CD4-positive, alpha-beta T cell (primary cell): ENCODE measurements at regions not wholly inside any gene's neighbourhood (a gene's known extent, or its start where the extent isn't known, plus 50 kb on each side); places are given as distances from the start of the nearest gene placed in this dataset.

Experiments used
- ATAC-seq: fragments of 200-7000 bp; cut with Tn5 transposase; one replicate; pipeline ENCODE4 v1.10.0; 2022; ENCODE audit warnings: mild to moderate bottlenecking; ENCODE audit not compliant: poor library complexity
- CTCF ChIA-PET: fragments of 350-600 bp; sonication (Branson Sonifier 250); formaldehyde crosslinking; loops from one replicate; lab custom pipeline; 2021; ENCODE audit warnings: antibody characterized with exemption, inconsistent platforms; lab: Charles Lee
- POLR2A ChIA-PET: fragments of 350-600 bp; sonication (Branson Sonifier 250); formaldehyde crosslinking; loops from one replicate; lab custom pipeline; 2021; ENCODE audit warnings: antibody characterized with exemption, inconsistent platforms; lab: Charles Lee
- DNase-seq, 14 experiments: peaks; one replicate each; pipeline ENCODE4 v3.0.0-alpha.2; 2013 to 2020; ENCODE audit warnings: mixed read lengths in 2 of 14
- H3K27ac ChIP-seq, 2 donors: one replicate each; pipeline versions ENCODE4 v1.5.1 to v1.7.0; 2013; ENCODE audit warnings: low read length in 2 of 2, low read depth in 1 of 2, mild to moderate bottlenecking in 1 of 2
- H3K27me3 ChIP-seq, 2 experiments: 1 replicate in 1 of 2; 2 replicates in 1 of 2; pipeline versions ENCODE4 v1.6.1 to v1.7.0; 2013; ENCODE audit warnings: low read length in 2 of 2, control low read depth in 1 of 2, mild to moderate bottlenecking in 1 of 2, moderate library complexity in 1 of 2; ENCODE audit not compliant: insufficient read depth in 2 of 2, control insufficient read depth in 1 of 2
- H3K36me3 ChIP-seq: one replicate; pipeline ENCODE4 v1.6.1; 2013; ENCODE audit warnings: low read length, control low read depth; ENCODE audit not compliant: insufficient read depth
- H3K4me1 ChIP-seq: one replicate; pipeline ENCODE4 v1.6.1; 2013; ENCODE audit warnings: low read length, control low read depth; ENCODE audit not compliant: insufficient read depth
- H3K4me3 ChIP-seq: one replicate; pipeline ENCODE4 v1.5.1; 2013; ENCODE audit warnings: mild to moderate bottlenecking, low read length, moderate library complexity
- H3K9me3 ChIP-seq, 2 experiments: 1 replicate in 1 of 2; 2 replicates in 1 of 2; pipeline versions ENCODE4 v1.6.1 to v1.7.0; 2013; ENCODE audit warnings: low read length in 2 of 2, mild to moderate bottlenecking in 2 of 2, control low read depth in 1 of 2, moderate library complexity in 1 of 2; ENCODE audit not compliant: control insufficient read depth in 1 of 2, insufficient read depth in 1 of 2
- H3K27ac Mint-ChIP-seq: one replicate; pipeline ENCODE4 v1.8.0; 2020; ENCODE audit warnings: mixed read lengths
- H3K27me3 Mint-ChIP-seq: one replicate; pipeline ENCODE4 v1.8.0; 2021; ENCODE audit warnings: mixed read lengths
- H3K36me3 Mint-ChIP-seq: one replicate; pipeline ENCODE4 v1.8.0; 2021; ENCODE audit warnings: low read depth, mixed read lengths
- H3K4me1 Mint-ChIP-seq: one replicate; pipeline ENCODE4 v1.8.0; 2021; ENCODE audit warnings: low read depth, mixed read lengths
- H3K4me3 Mint-ChIP-seq: one replicate; pipeline ENCODE4 v1.8.0; 2020; ENCODE audit warnings: mild to moderate bottlenecking, mixed read lengths
- H3K9me3 Mint-ChIP-seq: one replicate; pipeline ENCODE4 v1.8.0; 2020; ENCODE audit warnings: mixed read lengths
- intact Hi-C, 2 experiments: fragments of 100-400 bp; cut with DNase I in 1 of 2; cut with micrococcal nuclease in 1 of 2; formaldehyde crosslinking; loops; one replicate each; pipeline versions ENCODE4 v1.15.1 to v1.9.0; 2023 to 2025; cut with DNase I, micrococcal nuclease
- TF ChIP-seq, protein P1 (sequence below): fragments of 200-600 bp; IDR thresholded peaks from one replicate; pipeline ENCODE4 v1.8.0; 2022; ENCODE audit warnings: antibody characterized with exemption, mild to moderate bottlenecking

DNA sequence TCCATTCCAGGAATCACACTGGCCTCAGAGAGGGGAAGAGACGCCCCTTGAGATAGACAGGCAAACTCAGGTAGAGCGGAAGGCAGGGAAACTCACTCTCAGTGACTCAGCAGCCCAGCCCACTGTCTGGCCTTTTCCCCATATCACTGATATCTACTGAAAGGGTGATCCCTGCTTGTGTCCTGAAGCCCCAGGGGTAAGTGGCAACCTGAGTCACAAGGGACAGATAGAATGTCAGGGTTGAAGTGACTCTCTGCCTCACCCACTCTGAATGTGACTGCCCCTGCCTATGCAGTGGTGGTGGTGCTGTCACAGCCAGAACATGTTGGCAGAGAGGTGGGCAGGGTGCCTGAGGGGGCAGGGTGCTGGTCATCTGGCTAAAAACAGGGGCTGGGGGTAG, 157.5 kb upstream of the FGGY start:
- Mint-ChIP-seq H3K9me3 (no peaks in the 10 kb centered on the region), H3K4me1 (peaks cover 8% of the 10 kb centered on the region), H3K4me3 (no peak overlapping the region), H3K27me3 (peaks cover 3% of the 10 kb centered on the region), H3K36me3 (no peaks in the 10 kb centered on the region), H3K27ac (no peak overlapping the region)
- H3K27ac ChIP-seq, result no peak overlapping the region
- intact Hi-C loops, result no loop called here
- DNase-seq (no peak), ATAC-seq (no peak)
- H3K9me3 ChIP-seq, result no peaks in the 10 kb centered on the region
- POLR2A ChIA-PET, result no interaction called here
- CTCF ChIA-PET, result no interaction called here
- no peaks in the 10 kb centered on the region for H3K4me1 ChIP-seq
- TF ChIP-seq, protein P1, sequence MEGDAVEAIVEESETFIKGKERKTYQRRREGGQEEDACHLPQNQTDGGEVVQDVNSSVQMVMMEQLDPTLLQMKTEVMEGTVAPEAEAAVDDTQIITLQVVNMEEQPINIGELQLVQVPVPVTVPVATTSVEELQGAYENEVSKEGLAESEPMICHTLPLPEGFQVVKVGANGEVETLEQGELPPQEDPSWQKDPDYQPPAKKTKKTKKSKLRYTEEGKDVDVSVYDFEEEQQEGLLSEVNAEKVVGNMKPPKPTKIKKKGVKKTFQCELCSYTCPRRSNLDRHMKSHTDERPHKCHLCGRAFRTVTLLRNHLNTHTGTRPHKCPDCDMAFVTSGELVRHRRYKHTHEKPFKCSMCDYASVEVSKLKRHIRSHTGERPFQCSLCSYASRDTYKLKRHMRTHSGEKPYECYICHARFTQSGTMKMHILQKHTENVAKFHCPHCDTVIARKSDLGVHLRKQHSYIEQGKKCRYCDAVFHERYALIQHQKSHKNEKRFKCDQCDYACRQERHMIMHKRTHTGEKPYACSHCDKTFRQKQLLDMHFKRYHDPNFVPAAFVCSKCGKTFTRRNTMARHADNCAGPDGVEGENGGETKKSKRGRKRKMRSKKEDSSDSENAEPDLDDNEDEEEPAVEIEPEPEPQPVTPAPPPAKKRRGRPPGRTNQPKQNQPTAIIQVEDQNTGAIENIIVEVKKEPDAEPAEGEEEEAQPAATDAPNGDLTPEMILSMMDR, result no peak
- H3K36me3 ChIP-seq, result no peaks in the 10 kb centered on the region
- no peak overlapping the region for H3K4me3 ChIP-seq
- no peaks in the 10 kb centered on the region for H3K27me3 ChIP-seq

DNA sequence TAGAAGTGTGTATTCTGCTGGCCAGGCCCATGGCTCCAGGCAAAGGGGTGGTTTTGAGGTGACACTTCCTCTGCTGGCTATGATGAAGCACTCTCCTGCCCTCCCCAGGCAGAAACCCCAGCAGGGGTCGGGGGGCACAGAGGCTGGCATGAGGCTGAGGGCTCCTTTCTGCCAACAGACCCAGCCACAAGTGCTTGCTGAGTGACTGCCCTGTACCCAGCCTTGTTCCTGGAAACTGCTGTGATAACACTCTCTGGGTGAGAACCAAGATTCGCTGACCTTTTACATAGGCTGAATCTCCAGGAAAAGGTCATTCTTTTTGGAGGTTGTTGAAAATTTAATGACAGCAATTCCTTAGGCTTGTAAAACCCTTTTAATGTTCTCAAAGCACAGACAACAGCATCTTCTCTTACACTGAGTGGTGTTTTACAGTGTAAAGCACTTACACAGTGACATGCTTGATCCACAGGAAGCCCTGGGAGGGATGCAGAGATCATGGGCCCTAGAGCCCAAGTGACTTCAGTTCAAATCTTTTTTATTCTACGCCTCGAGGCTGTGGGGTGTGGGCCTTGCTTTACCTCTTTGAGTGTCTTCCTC, 155.5 kb upstream of the FGGY start:
- TF ChIP-seq, protein P1, result no peak
- Mint-ChIP-seq H3K4me1 (peaks cover 12% of the 10 kb centered on the region), H3K27ac (no peak overlapping the region), H3K9me3 (no peaks in the 10 kb centered on the region), H3K4me3 (no peak overlapping the region), H3K27me3 (peaks cover 10% of the 10 kb centered on the region), H3K36me3 (no peaks in the 10 kb centered on the region)
- Histone ChIP-seq H3K27ac (no peak overlapping the region), H3K4me1 (peaks cover under 1% of the 10 kb centered on the region), H3K36me3 (no peaks in the 10 kb centered on the region), H3K9me3 (no peaks in the 10 kb centered on the region), H3K4me3 (no peak overlapping the region), H3K27me3 (no peaks in the 10 kb centered on the region)
- ChIA-PET CTCF (no interaction called here), POLR2A (no interaction called here)
- DNase-seq, result no peak
- intact Hi-C loops, result no loop called here
- no peak for ATAC-seq

DNA sequence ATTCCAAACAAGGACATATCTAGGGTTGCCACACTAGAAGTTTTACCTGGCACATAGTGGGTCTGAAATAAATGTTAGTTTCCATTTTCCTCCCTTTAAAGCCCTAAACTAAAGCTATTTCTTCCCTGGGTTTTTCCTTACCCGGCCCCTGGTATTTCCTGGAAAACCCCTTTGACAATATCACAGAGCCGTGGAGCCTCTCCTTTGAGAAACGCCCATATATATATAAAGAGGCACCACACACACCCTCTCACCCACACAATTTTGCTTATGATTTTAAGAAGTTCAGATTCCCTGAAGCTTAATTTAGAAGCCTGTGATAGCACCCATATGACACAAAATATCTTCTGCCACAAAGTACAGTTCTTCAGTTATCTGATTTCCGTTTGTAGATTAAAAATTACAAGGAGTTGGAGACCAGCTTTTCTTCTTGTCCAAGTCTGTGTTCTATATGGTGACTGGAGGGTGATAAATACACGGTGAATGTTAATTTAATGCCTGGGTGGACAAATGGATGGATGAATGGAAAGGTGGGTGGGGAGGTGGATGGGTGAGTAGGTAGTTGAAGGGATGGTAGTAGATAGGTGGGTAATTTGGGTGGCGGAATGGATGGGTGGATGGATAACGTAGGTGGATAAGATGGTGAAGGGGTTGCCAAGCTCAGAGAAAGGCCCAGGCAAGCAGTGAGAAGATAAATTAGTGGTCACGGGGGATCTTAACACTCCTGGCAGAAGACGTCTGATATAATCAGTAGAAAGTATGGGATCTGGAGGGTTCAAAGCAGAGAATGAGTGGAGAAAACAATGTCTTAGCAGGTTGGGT, 154.4 kb upstream of the FGGY start:
- no peak overlapping the region for H3K4me3 ChIP-seq
- no peak overlapping the region for H3K4me3 Mint-ChIP-seq
- POLR2A ChIA-PET, result no interaction called here
- TF ChIP-seq, protein P1, result no peak
- ATAC-seq (no peak), DNase-seq (no peak)
- intact Hi-C loops, result no loop called here
- H3K4me1 ChIP-seq, result peaks cover 10% of the 10 kb centered on the region
- no peaks in the 10 kb centered on the region for H3K36me3 ChIP-seq
- no peaks in the 10 kb centered on the region for H3K9me3 Mint-ChIP-seq
- peaks cover 13% of the 10 kb centered on the region for H3K27me3 Mint-ChIP-seq
- H3K36me3 Mint-ChIP-seq, result no peaks in the 10 kb centered on the region
- no peaks in the 10 kb centered on the region for H3K9me3 ChIP-seq
- H3K27ac ChIP-seq, result no peak overlapping the region
- H3K4me1 Mint-ChIP-seq, result peaks cover 15% of the 10 kb centered on the region
- no peaks in the 10 kb centered on the region for H3K27me3 ChIP-seq
- no peak overlapping the region for H3K27ac Mint-ChIP-seq
- CTCF ChIA-PET, result no interaction called here
